ENCODE measurements at regions not wholly inside any gene's neighbourhood (a gene's known extent, or its start where the extent isn't known, plus 50 kb on each side); places are given as distances from the start of the nearest gene placed in this dataset.

GRCh38 chr7:22598318-22598920 is 98.4 kb upstream of the STEAP1B start:
- H3K4me2 ChIP-seq (ENCODE audit: low read depth, low read length): no peak overlapping the region
- H3F3A ChIP-seq (ENCODE audit: insufficient read depth, low read length): no peaks in the 10 kb centered on the region
- no peaks in the 10 kb centered on the region for H3K27me3 ChIP-seq (replicated peaks; ENCODE audit: insufficient read depth, low read length)
- no peaks in the 10 kb centered on the region for H4K20me1 ChIP-seq (ENCODE audit: insufficient read depth, low read length)
- no peak overlapping the region for H3K9ac ChIP-seq (ENCODE audit: low read length)
- no peak for DNase-seq
- TF ChIP-seq CTCF (IDR thresholded peaks at IDR 0.05; ENCODE audit: low read length): no peak
- TF ChIP-seq EZH2phosphoT487 (IDR thresholded peaks at IDR 0.05; ENCODE audit: low read length): no peak
- no peak for TF ChIP-seq EZH2 (optimal IDR thresholded peaks at IDR 0.05; ENCODE audit: low read depth, low read length)
- no peaks in the 10 kb centered on the region for H3K4me1 ChIP-seq (ENCODE audit: low read length)
- H3K4me3 ChIP-seq (ENCODE audit: low read length): no peak overlapping the region
- no peaks in the 10 kb centered on the region for H3K9me2 ChIP-seq (replicated peaks; ENCODE audit: insufficient read depth, low read length)
- no peaks in the 10 kb centered on the region for H3K36me3 ChIP-seq (replicated peaks; ENCODE audit: insufficient read depth, low read length)
- H3K79me2 ChIP-seq (ENCODE audit: low read length): no peaks in the 10 kb centered on the region
- no peaks in the 10 kb centered on the region for H3K9me3 ChIP-seq (replicated peaks; ENCODE audit: insufficient read depth, low read length)
- H2AFZ ChIP-seq (ENCODE audit: low read length): no peak overlapping the region
- no peak overlapping the region for H3K27ac ChIP-seq (ENCODE audit: low read length)

GRCh38 chr7:22597844-22598243 is 97.9 kb upstream of the STEAP1B start:
- no peaks in the 10 kb centered on the region for H3F3A ChIP-seq (ENCODE audit: insufficient read depth, low read length)
- H3K9me2 ChIP-seq (replicated peaks; ENCODE audit: insufficient read depth, low read length): no peaks in the 10 kb centered on the region
- H2AFZ ChIP-seq (ENCODE audit: low read length): no peak overlapping the region
- DNase-seq: no peak
- H3K27ac ChIP-seq (ENCODE audit: low read length): no peak overlapping the region
- no peaks in the 10 kb centered on the region for H3K9me3 ChIP-seq (replicated peaks; ENCODE audit: insufficient read depth, low read length)
- no peaks in the 10 kb centered on the region for H4K20me1 ChIP-seq (ENCODE audit: insufficient read depth, low read length)
- H3K36me3 ChIP-seq (replicated peaks; ENCODE audit: insufficient read depth, low read length): no peaks in the 10 kb centered on the region
- no peaks in the 10 kb centered on the region for H3K27me3 ChIP-seq (replicated peaks; ENCODE audit: insufficient read depth, low read length)
- no peaks in the 10 kb centered on the region for H3K79me2 ChIP-seq (ENCODE audit: low read length)
- H3K4me3 ChIP-seq (ENCODE audit: low read length): no peak overlapping the region
- TF ChIP-seq CTCF (IDR thresholded peaks at IDR 0.05; ENCODE audit: low read length) (no peak), EZH2 (optimal IDR thresholded peaks at IDR 0.05; ENCODE audit: low read depth, low read length) (no peak), EZH2phosphoT487 (IDR thresholded peaks at IDR 0.05; ENCODE audit: low read length) (no peak)
- H3K4me2 ChIP-seq (ENCODE audit: low read depth, low read length): no peak overlapping the region
- no peaks in the 10 kb centered on the region for H3K4me1 ChIP-seq (ENCODE audit: low read length)
- no peak overlapping the region for H3K9ac ChIP-seq (ENCODE audit: low read length)

- no peak overlapping the region for H3K4me3 ChIP-seq (ENCODE audit: low read length)
- H2AFZ ChIP-seq (ENCODE audit: low read length): no peak overlapping the region
- H3K9ac ChIP-seq (ENCODE audit: low read length): no peak overlapping the region
- no peaks in the 10 kb centered on the region for H3F3A ChIP-seq (ENCODE audit: insufficient read depth, low read length)
- no peaks in the 10 kb centered on the region for H4K20me1 ChIP-seq (ENCODE audit: insufficient read depth, low read length)
- no peak for TF ChIP-seq CTCF (IDR thresholded peaks at IDR 0.05; ENCODE audit: low read length)
- no peak for TF ChIP-seq EZH2phosphoT487 (IDR thresholded peaks at IDR 0.05; ENCODE audit: low read length)
- no peak for TF ChIP-seq EZH2 (optimal IDR thresholded peaks at IDR 0.05; ENCODE audit: low read depth, low read length)
- no peaks in the 10 kb centered on the region for H3K4me1 ChIP-seq (ENCODE audit: low read length)
- no peaks in the 10 kb centered on the region for H3K27me3 ChIP-seq (replicated peaks; ENCODE audit: insufficient read depth, low read length)
- DNase-seq: no peak
- H3K9me3 ChIP-seq (replicated peaks; ENCODE audit: insufficient read depth, low read length): no peaks in the 10 kb centered on the region
- no peak overlapping the region for H3K4me2 ChIP-seq (ENCODE audit: low read depth, low read length)
- H3K79me2 ChIP-seq (ENCODE audit: low read length): no peaks in the 10 kb centered on the region
- no peaks in the 10 kb centered on the region for H3K9me2 ChIP-seq (replicated peaks; ENCODE audit: insufficient read depth, low read length)
- no peaks in the 10 kb centered on the region for H3K36me3 ChIP-seq (replicated peaks; ENCODE audit: insufficient read depth, low read length)
- H3K27ac ChIP-seq (ENCODE audit: low read length): no peak overlapping the region
Observed at GRCh38 chr7:22596763-22597400, 96.9 kb upstream of the STEAP1B start.

Data from MM.1S (cell line).